ENCODE measurements at regions not wholly inside any gene's neighbourhood (a gene's known extent, or its start where the extent isn't known, plus 50 kb on each side); places are given as distances from the start of the nearest gene placed in this dataset.

DNA sequence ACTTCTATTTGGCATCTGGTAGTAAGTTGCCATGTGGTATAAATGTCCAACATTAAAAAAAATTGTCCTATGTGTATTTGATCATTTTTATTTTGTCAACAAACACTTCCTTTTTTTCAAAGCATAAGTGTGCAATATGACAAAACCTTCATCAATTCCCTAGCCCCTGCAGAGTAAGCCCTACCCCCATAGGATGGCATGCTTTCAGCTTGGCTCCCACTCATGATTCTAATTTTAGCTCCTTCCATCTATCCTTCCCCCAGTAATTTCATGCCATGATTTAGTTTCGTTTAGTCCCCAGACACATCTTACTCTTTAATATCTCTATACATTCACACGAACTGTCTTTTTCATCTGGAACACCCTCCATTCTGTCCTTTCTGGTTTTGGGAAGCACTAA is 250.6 kb upstream of the RAG2 start:
- in situ Hi-C loops (cut with MboI), result no loop called here
- Histone ChIP-seq H2AFZ (no peak overlapping the region), H3K27me3 (replicated peaks; ENCODE audit: insufficient read depth) (no peaks in the 10 kb centered on the region), H3K27ac (no peak overlapping the region), H3K9ac (no peak overlapping the region), H3K4me1 (ENCODE audit: insufficient read depth) (no peaks in the 10 kb centered on the region), H3K4me3 (no peak overlapping the region), H3K36me3 (ENCODE audit: low read depth) (no peaks in the 10 kb centered on the region), H3K9me2 (ENCODE audit: insufficient read depth) (no peaks in the 10 kb centered on the region), H4K20me1 (ENCODE audit: insufficient read depth) (no peaks in the 10 kb centered on the region), H3K79me2 (ENCODE audit: insufficient read depth) (no peaks in the 10 kb centered on the region), H3K4me2 (ENCODE audit: unreplicated experiment) (no peak overlapping the region), H3F3A (ENCODE audit: insufficient read depth) (no peaks in the 10 kb centered on the region), H3K9me3 (ENCODE audit: low read depth) (no peaks in the 10 kb centered on the region)
- TF ChIP-seq EZH2 (IDR thresholded peaks at IDR 0.05; ENCODE audit: insufficient read depth, poor library complexity, severe bottlenecking) (no peak), EZH2phosphoT487 (IDR thresholded peaks at IDR 0.05; ENCODE audit: insufficient read depth, low read depth) (no peak)
- DNase-seq, result no peak
- 12 to 15% methylated on average over 2 of the region's 2 CpGs for WGBS, 2 experiments (ENCODE audit: low coverage in 1 of 2, low lambda C conversion rate in 2 of 2, missing lambda C conversion rate in 2 of 2)

GRCh38 chr11:36840378-36840777 is 242.3 kb upstream of the RAG2 start:
- H3K79me2 ChIP-seq (ENCODE audit: insufficient read depth), result no peaks in the 10 kb centered on the region
- no peak overlapping the region for H3K27ac ChIP-seq
- H3K9me3 ChIP-seq (ENCODE audit: low read depth), result no peaks in the 10 kb centered on the region
- H4K20me1 ChIP-seq (ENCODE audit: insufficient read depth), result no peaks in the 10 kb centered on the region
- WGBS, 2 experiments (ENCODE audit: low coverage in 1 of 2, low lambda C conversion rate in 2 of 2, missing lambda C conversion rate in 2 of 2), result 28 to 40% methylated on average over 2 of the region's 2 CpGs
- TF ChIP-seq EZH2 (IDR thresholded peaks at IDR 0.05; ENCODE audit: insufficient read depth, poor library complexity, severe bottlenecking), result no peak
- TF ChIP-seq EZH2phosphoT487 (IDR thresholded peaks at IDR 0.05; ENCODE audit: insufficient read depth, low read depth), result no peak
- no peak overlapping the region for H2AFZ ChIP-seq
- no peak for DNase-seq
- no peak overlapping the region for H3K4me3 ChIP-seq
- H3K9me2 ChIP-seq (ENCODE audit: insufficient read depth), result no peaks in the 10 kb centered on the region
- H3K9ac ChIP-seq, result no peak overlapping the region
- no peak overlapping the region for H3K4me2 ChIP-seq (ENCODE audit: unreplicated experiment)
- in situ Hi-C loops (cut with MboI), result no loop called here
- no peaks in the 10 kb centered on the region for H3F3A ChIP-seq (ENCODE audit: insufficient read depth)
- no peaks in the 10 kb centered on the region for H3K27me3 ChIP-seq (replicated peaks; ENCODE audit: insufficient read depth)
- H3K36me3 ChIP-seq (ENCODE audit: low read depth), result no peaks in the 10 kb centered on the region
- no peaks in the 10 kb centered on the region for H3K4me1 ChIP-seq (ENCODE audit: insufficient read depth)

- no peak for DNase-seq
- Histone ChIP-seq H3K4me2 (ENCODE audit: unreplicated experiment) (no peak overlapping the region), H3F3A (ENCODE audit: insufficient read depth) (no peaks in the 10 kb centered on the region), H3K9ac (no peak overlapping the region), H3K9me3 (ENCODE audit: low read depth) (no peaks in the 10 kb centered on the region), H3K27ac (no peak overlapping the region), H2AFZ (no peak overlapping the region), H3K4me1 (ENCODE audit: insufficient read depth) (no peaks in the 10 kb centered on the region), H3K36me3 (ENCODE audit: low read depth) (no peaks in the 10 kb centered on the region), H3K79me2 (ENCODE audit: insufficient read depth) (no peaks in the 10 kb centered on the region), H4K20me1 (ENCODE audit: insufficient read depth) (no peaks in the 10 kb centered on the region), H3K4me3 (no peak overlapping the region), H3K27me3 (replicated peaks; ENCODE audit: insufficient read depth) (no peaks in the 10 kb centered on the region), H3K9me2 (ENCODE audit: insufficient read depth) (no peaks in the 10 kb centered on the region)
- in situ Hi-C loops (cut with MboI), result no loop called here
- TF ChIP-seq EZH2phosphoT487 (IDR thresholded peaks at IDR 0.05; ENCODE audit: insufficient read depth, low read depth) (no peak), EZH2 (IDR thresholded peaks at IDR 0.05; ENCODE audit: insufficient read depth, poor library complexity, severe bottlenecking) (no peak)
- 0 to 10% methylated on average over 1 of the region's 1 CpG for WGBS, 2 experiments (ENCODE audit: low coverage in 1 of 2, low lambda C conversion rate in 2 of 2, missing lambda C conversion rate in 2 of 2)
Observed at GRCh38 chr11:36837831-36838437, 239.9 kb upstream of the RAG2 start.

GRCh38 chr11:36825251-36825650 is 227.2 kb upstream of the RAG2 start:
- Histone ChIP-seq H2AFZ (no peak overlapping the region), H3K27me3 (replicated peaks; ENCODE audit: insufficient read depth) (no peaks in the 10 kb centered on the region), H3K9ac (no peak overlapping the region), H3K36me3 (ENCODE audit: low read depth) (no peaks in the 10 kb centered on the region), H3K4me2 (ENCODE audit: unreplicated experiment) (no peak overlapping the region), H3K27ac (no peak overlapping the region), H3K4me3 (no peak overlapping the region), H3K4me1 (ENCODE audit: insufficient read depth) (no peaks in the 10 kb centered on the region), H3K9me3 (ENCODE audit: low read depth) (no peaks in the 10 kb centered on the region), H3K79me2 (ENCODE audit: insufficient read depth) (no peaks in the 10 kb centered on the region), H3F3A (ENCODE audit: insufficient read depth) (no peaks in the 10 kb centered on the region), H3K9me2 (ENCODE audit: insufficient read depth) (no peaks in the 10 kb centered on the region), H4K20me1 (ENCODE audit: insufficient read depth) (no peaks in the 10 kb centered on the region)
- TF ChIP-seq EZH2phosphoT487 (IDR thresholded peaks at IDR 0.05; ENCODE audit: insufficient read depth, low read depth), result no peak
- no peak for TF ChIP-seq EZH2 (IDR thresholded peaks at IDR 0.05; ENCODE audit: insufficient read depth, poor library complexity, severe bottlenecking)
- in situ Hi-C loops (cut with MboI), result no loop called here
- DNase-seq, result no peak
- WGBS, 2 experiments (ENCODE audit: low coverage in 1 of 2, low lambda C conversion rate in 2 of 2, missing lambda C conversion rate in 2 of 2), result 53 to 60% methylated on average over 10 of the region's 10 CpGs

DNA sequence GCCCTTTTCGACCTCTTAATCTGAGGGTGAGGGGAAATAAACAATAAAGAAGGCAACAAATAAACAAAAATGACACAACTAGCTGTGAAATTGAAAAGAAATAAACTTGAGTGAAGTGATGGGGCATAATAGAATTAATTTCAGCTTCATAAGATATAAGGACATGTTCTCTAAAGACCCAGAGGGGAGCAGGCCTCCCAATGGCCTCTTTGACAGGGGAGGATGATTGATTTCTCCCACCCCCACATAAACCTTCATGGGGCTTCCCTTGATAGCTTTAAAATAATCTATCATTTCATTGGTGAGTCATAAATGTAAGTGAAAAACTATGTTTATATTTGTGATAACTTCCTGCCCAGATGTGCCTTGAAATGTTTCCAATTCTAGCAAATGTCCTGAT is 226.3 kb upstream of the RAG2 start:
- Histone ChIP-seq H3K4me3 (no peak overlapping the region), H3K27me3 (replicated peaks; ENCODE audit: insufficient read depth) (no peaks in the 10 kb centered on the region), H3F3A (ENCODE audit: insufficient read depth) (no peaks in the 10 kb centered on the region), H3K9ac (no peak overlapping the region), H2AFZ (no peak overlapping the region), H3K36me3 (ENCODE audit: low read depth) (no peaks in the 10 kb centered on the region), H3K4me1 (ENCODE audit: insufficient read depth) (no peaks in the 10 kb centered on the region), H4K20me1 (ENCODE audit: insufficient read depth) (no peaks in the 10 kb centered on the region), H3K27ac (no peak overlapping the region), H3K4me2 (ENCODE audit: unreplicated experiment) (no peak overlapping the region), H3K9me2 (ENCODE audit: insufficient read depth) (no peaks in the 10 kb centered on the region), H3K9me3 (ENCODE audit: low read depth) (no peaks in the 10 kb centered on the region), H3K79me2 (ENCODE audit: insufficient read depth) (no peaks in the 10 kb centered on the region)
- no peak for DNase-seq
- 15 to 16% methylated on average over 1 of the region's 1 CpG for WGBS, 2 experiments (ENCODE audit: low coverage in 1 of 2, low lambda C conversion rate in 2 of 2, missing lambda C conversion rate in 2 of 2)
- in situ Hi-C loops (cut with MboI), result no loop called here
- TF ChIP-seq EZH2phosphoT487 (IDR thresholded peaks at IDR 0.05; ENCODE audit: insufficient read depth, low read depth), result no peak
- TF ChIP-seq EZH2 (IDR thresholded peaks at IDR 0.05; ENCODE audit: insufficient read depth, poor library complexity, severe bottlenecking), result no peak

All from GM23248 (cell line).